GM23338 (cell line): ENCODE measurements at regions not wholly inside any gene's neighbourhood (a gene's known extent, or its start where the extent isn't known, plus 50 kb on each side); places are given as distances from the start of the nearest gene placed in this dataset.

Experiments used
- ATAC-seq: fragments of 200-7000 bp; cut with Tn5 transposase; 3 replicates; pipeline ENCODE4 v1.9.1; 2020
- DNase-seq: peaks from one replicate; pipeline ENCODE4 v3.0.0-alpha.2; 2015; ENCODE audit warnings: low spot score
- H2AFZ ChIP-seq: fragments of 200-600 bp; sonication (generic); 2 replicates; pipeline ENCODE4 v1.8.0; 2016; ENCODE audit warnings: antibody characterized with exemption, mild to moderate bottlenecking, moderate library complexity
- H3F3A ChIP-seq: fragments of 200-600 bp; sonication (generic); replicated peaks from 2 replicates; pipeline ENCODE4 v1.8.0; 2017; ENCODE audit warnings: antibody characterized with exemption, mixed run types, low read depth
- H3K27ac ChIP-seq: fragments of 200-600 bp; sonication (generic); 2 replicates; pipeline ENCODE4 v1.6.1; 2016; ENCODE audit warnings: low read depth
- H3K27me3 ChIP-seq: fragments of 200-600 bp; sonication (generic); 2 replicates; pipeline ENCODE4 v1.8.0; 2016; ENCODE audit warnings: mild to moderate bottlenecking, mixed run types, moderate library complexity; ENCODE audit not compliant: insufficient read depth
- H3K36me3 ChIP-seq: fragments of 200-600 bp; sonication (generic); 2 replicates; pipeline ENCODE4 v1.8.0; 2016; ENCODE audit warnings: mild to moderate bottlenecking; ENCODE audit not compliant: insufficient read depth
- H3K4me1 ChIP-seq: fragments of 200-600 bp; sonication (generic); 2 replicates; pipeline ENCODE4 v1.8.0; 2016; ENCODE audit warnings: mild to moderate bottlenecking, moderate library complexity; ENCODE audit not compliant: insufficient read depth
- H3K4me2 ChIP-seq: fragments of 200-600 bp; sonication (generic); 2 replicates; pipeline ENCODE4 v1.7.1; 2017; ENCODE audit warnings: mixed run types
- H3K4me3 ChIP-seq: fragments of 200-600 bp; sonication (generic); 2 replicates; pipeline ENCODE4 v1.6.1; 2016; ENCODE audit warnings: mixed run types
- H3K79me2 ChIP-seq: fragments of 200-600 bp; sonication (generic); replicated peaks from 2 replicates; pipeline ENCODE4 v1.8.0; 2017; ENCODE audit warnings: mild to moderate bottlenecking; ENCODE audit not compliant: insufficient read depth
- H3K9me2 ChIP-seq: fragments of 200-600 bp; sonication (generic); 2 replicates; pipeline ENCODE4 v1.8.0; 2017; ENCODE audit not compliant: insufficient read depth
- H4K20me1 ChIP-seq: fragments of 200-600 bp; sonication (generic); replicated peaks from 2 replicates; pipeline ENCODE4 v1.8.0; 2017; ENCODE audit warnings: mild to moderate bottlenecking; ENCODE audit not compliant: insufficient read depth
- H3K27ac Mint-ChIP-seq: 2 replicates; pipeline ENCODE4 v1.8.0; 2020; ENCODE audit warnings: inconsistent platforms, mild to moderate bottlenecking, moderate library complexity, mixed read lengths
- H3K27me3 Mint-ChIP-seq: 3 replicates; pipeline ENCODE4 v1.8.0; 2022; ENCODE audit warnings: low read depth, mild to moderate bottlenecking, moderate library complexity, mixed read lengths, inconsistent platforms; ENCODE audit not compliant: insufficient read depth, poor library complexity
- H3K36me3 Mint-ChIP-seq: 3 replicates; pipeline ENCODE4 v1.8.0; 2021; ENCODE audit warnings: low read depth, mild to moderate bottlenecking, inconsistent platforms, moderate library complexity, mixed read lengths
- H3K4me1 Mint-ChIP-seq: 3 replicates; pipeline ENCODE4 v1.8.0; 2020; ENCODE audit warnings: mild to moderate bottlenecking, inconsistent platforms, mixed read lengths
- H3K4me3 Mint-ChIP-seq: 3 replicates; pipeline ENCODE4 v1.8.0; 2021; ENCODE audit warnings: moderate library complexity, mild to moderate bottlenecking, inconsistent platforms, mixed read lengths
- H3K9me3 Mint-ChIP-seq: 3 replicates; pipeline ENCODE4 v1.8.0; 2020; ENCODE audit warnings: moderate library complexity, mild to moderate bottlenecking, inconsistent platforms, mixed read lengths
- CREB1 ChIP-seq: fragments of 250-450 bp; sonication (Bioruptor Pico); IDR thresholded peaks from 2 replicates; pipeline ENCODE4 v1.5.0; 2020; ENCODE audit warnings: low read depth, mild to moderate bottlenecking, moderate library complexity
- EZH2 ChIP-seq: fragments of 200-600 bp; sonication (generic); IDR thresholded peaks from one replicate; pipeline ENCODE4 v1.8.0; 2017; ENCODE audit warnings: antibody characterized with exemption, mild to moderate bottlenecking, low read depth; ENCODE audit not compliant: unreplicated experiment
- EZH2phosphoT487 ChIP-seq: fragments of 200-600 bp; sonication (generic); IDR thresholded peaks from one replicate; pipeline ENCODE4 v1.8.1; 2018; ENCODE audit warnings: antibody characterized with exemption; ENCODE audit not compliant: unreplicated experiment
- POLR2AphosphoS5 ChIP-seq: IDR thresholded peaks from 2 replicates; pipeline ENCODE4 v1.6.1; 2016; ENCODE audit warnings: antibody characterized with exemption, low read depth
- STAT1 ChIP-seq: IDR thresholded peaks from one replicate; pipeline ENCODE4 v1.6.1; 2016; ENCODE audit warnings: antibody characterized with exemption; ENCODE audit not compliant: unreplicated experiment
- TF ChIP-seq, protein P1 (sequence below), 2 experiments: fragments of 200-600 bp in 1 of 2; sonication (generic) in 1 of 2; conservative IDR thresholded peaks; 2 replicates each; pipeline versions ENCODE4 v1.5.1 to v1.6.1; 2016 to 2017; ENCODE audit warnings: antibody characterized with exemption in 2 of 2, low read depth in 2 of 2, mild to moderate bottlenecking in 2 of 2, moderate library complexity in 1 of 2
- TF ChIP-seq, protein P2 (sequence below): IDR thresholded peaks from 2 replicates; pipeline ENCODE4 v1.6.1; 2016; ENCODE audit warnings: antibody characterized with exemption
- TF ChIP-seq, protein P3 (sequence below): fragments of 250-450 bp; sonication (Bioruptor Pico); IDR thresholded peaks from 2 replicates; pipeline ENCODE4 v1.5.0; 2020; ENCODE audit warnings: mild to moderate bottlenecking, moderate library complexity
- TF ChIP-seq, protein P4 (sequence below): IDR thresholded peaks from one replicate; pipeline ENCODE4 v1.6.1; 2018; ENCODE audit warnings: antibody characterized with exemption; ENCODE audit not compliant: unreplicated experiment

DNA sequence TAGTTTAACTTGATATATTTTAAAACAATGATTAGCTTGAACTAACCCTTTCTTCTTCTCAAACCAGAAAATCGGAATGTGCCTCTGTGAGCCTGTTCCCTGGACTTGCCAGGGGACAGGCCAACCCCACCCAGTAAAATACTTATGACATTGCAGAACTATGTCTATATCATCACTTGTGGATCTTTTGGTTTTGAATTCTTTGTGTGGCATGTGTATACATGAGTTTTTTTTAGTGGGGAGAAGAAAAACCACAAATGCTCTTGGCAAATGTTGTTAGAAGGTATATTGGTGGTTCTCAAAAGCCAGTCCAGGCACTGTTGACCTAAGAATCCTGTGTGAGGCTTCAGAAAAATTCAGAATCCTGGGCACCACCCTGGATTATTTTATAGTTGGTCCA lies 347.4 kb downstream of the SIPA1L2 start:
- Mint-ChIP-seq H3K9me3 (no peaks in the 10 kb centered on the region), H3K36me3 (no peaks in the 10 kb centered on the region), H3K4me3 (no peak overlapping the region), H3K27me3 (peaks cover 5% of the 10 kb centered on the region), H3K27ac (no peak overlapping the region), H3K4me1 (peaks cover 42% of the 10 kb centered on the region)
- TF ChIP-seq, protein P1, sequence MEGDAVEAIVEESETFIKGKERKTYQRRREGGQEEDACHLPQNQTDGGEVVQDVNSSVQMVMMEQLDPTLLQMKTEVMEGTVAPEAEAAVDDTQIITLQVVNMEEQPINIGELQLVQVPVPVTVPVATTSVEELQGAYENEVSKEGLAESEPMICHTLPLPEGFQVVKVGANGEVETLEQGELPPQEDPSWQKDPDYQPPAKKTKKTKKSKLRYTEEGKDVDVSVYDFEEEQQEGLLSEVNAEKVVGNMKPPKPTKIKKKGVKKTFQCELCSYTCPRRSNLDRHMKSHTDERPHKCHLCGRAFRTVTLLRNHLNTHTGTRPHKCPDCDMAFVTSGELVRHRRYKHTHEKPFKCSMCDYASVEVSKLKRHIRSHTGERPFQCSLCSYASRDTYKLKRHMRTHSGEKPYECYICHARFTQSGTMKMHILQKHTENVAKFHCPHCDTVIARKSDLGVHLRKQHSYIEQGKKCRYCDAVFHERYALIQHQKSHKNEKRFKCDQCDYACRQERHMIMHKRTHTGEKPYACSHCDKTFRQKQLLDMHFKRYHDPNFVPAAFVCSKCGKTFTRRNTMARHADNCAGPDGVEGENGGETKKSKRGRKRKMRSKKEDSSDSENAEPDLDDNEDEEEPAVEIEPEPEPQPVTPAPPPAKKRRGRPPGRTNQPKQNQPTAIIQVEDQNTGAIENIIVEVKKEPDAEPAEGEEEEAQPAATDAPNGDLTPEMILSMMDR (conservative IDR thresholded peaks at IDR 0.05; ENCODE audit: low read depth in 2 of 2), result no peak
- no peak for TF ChIP-seq EZH2phosphoT487
- TF ChIP-seq POLR2AphosphoS5, result no peak
- no peak for TF ChIP-seq EZH2
- TF ChIP-seq, protein P2, sequence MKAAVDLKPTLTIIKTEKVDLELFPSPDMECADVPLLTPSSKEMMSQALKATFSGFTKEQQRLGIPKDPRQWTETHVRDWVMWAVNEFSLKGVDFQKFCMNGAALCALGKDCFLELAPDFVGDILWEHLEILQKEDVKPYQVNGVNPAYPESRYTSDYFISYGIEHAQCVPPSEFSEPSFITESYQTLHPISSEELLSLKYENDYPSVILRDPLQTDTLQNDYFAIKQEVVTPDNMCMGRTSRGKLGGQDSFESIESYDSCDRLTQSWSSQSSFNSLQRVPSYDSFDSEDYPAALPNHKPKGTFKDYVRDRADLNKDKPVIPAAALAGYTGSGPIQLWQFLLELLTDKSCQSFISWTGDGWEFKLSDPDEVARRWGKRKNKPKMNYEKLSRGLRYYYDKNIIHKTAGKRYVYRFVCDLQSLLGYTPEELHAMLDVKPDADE, result no peak
- no peak for TF ChIP-seq STAT1
- no peak for TF ChIP-seq CREB1 (CRISPR knock-in tag)
- TF ChIP-seq, protein P3, sequence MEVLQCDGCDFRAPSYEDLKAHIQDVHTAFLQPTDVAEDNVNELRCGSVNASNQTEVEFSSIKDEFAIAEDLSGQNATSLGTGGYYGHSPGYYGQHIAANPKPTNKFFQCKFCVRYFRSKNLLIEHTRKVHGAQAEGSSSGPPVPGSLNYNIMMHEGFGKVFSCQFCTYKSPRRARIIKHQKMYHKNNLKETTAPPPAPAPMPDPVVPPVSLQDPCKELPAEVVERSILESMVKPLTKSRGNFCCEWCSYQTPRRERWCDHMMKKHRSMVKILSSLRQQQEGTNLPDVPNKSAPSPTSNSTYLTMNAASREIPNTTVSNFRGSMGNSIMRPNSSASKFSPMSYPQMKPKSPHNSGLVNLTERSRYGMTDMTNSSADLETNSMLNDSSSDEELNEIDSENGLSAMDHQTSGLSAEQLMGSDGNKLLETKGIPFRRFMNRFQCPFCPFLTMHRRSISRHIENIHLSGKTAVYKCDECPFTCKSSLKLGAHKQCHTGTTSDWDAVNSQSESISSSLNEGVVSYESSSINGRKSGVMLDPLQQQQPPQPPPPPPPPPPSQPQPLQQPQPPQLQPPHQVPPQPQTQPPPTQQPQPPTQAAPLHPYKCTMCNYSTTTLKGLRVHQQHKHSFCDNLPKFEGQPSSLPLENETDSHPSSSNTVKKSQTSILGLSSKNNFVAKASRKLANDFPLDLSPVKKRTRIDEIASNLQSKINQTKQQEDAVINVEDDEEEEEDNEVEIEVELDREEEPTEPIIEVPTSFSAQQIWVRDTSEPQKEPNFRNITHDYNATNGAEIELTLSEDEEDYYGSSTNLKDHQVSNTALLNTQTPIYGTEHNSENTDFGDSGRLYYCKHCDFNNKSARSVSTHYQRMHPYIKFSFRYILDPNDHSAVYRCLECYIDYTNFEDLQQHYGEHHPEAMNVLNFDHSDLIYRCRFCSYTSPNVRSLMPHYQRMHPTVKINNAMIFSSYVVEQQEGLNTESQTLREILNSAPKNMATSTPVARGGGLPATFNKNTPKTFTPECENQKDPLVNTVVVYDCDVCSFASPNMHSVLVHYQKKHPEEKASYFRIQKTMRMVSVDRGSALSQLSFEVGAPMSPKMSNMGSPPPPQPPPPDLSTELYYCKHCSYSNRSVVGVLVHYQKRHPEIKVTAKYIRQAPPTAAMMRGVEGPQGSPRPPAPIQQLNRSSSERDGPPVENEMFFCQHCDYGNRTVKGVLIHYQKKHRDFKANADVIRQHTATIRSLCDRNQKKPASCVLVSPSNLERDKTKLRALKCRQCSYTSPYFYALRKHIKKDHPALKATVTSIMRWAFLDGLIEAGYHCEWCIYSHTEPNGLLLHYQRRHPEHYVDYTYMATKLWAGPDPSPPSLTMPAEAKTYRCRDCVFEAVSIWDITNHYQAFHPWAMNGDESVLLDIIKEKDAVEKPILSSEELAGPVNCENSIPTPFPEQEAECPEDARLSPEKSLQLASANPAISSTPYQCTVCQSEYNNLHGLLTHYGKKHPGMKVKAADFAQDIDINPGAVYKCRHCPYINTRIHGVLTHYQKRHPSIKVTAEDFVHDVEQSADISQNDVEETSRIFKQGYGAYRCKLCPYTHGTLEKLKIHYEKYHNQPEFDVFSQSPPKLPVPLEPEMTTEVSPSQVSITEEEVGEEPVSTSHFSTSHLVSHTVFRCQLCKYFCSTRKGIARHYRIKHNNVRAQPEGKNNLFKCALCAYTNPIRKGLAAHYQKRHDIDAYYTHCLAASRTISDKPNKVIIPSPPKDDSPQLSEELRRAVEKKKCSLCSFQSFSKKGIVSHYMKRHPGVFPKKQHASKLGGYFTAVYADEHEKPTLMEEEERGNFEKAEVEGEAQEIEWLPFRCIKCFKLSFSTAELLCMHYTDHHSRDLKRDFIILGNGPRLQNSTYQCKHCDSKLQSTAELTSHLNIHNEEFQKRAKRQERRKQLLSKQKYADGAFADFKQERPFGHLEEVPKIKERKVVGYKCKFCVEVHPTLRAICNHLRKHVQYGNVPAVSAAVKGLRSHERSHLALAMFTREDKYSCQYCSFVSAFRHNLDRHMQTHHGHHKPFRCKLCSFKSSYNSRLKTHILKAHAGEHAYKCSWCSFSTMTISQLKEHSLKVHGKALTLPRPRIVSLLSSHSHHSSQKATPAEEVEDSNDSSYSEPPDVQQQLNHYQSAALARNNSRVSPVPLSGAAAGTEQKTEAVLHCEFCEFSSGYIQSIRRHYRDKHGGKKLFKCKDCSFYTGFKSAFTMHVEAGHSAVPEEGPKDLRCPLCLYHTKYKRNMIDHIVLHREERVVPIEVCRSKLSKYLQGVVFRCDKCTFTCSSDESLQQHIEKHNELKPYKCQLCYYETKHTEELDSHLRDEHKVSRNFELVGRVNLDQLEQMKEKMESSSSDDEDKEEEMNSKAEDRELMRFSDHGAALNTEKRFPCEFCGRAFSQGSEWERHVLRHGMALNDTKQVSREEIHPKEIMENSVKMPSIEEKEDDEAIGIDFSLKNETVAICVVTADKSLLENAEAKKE, result no peak
- TF ChIP-seq, protein P4, sequence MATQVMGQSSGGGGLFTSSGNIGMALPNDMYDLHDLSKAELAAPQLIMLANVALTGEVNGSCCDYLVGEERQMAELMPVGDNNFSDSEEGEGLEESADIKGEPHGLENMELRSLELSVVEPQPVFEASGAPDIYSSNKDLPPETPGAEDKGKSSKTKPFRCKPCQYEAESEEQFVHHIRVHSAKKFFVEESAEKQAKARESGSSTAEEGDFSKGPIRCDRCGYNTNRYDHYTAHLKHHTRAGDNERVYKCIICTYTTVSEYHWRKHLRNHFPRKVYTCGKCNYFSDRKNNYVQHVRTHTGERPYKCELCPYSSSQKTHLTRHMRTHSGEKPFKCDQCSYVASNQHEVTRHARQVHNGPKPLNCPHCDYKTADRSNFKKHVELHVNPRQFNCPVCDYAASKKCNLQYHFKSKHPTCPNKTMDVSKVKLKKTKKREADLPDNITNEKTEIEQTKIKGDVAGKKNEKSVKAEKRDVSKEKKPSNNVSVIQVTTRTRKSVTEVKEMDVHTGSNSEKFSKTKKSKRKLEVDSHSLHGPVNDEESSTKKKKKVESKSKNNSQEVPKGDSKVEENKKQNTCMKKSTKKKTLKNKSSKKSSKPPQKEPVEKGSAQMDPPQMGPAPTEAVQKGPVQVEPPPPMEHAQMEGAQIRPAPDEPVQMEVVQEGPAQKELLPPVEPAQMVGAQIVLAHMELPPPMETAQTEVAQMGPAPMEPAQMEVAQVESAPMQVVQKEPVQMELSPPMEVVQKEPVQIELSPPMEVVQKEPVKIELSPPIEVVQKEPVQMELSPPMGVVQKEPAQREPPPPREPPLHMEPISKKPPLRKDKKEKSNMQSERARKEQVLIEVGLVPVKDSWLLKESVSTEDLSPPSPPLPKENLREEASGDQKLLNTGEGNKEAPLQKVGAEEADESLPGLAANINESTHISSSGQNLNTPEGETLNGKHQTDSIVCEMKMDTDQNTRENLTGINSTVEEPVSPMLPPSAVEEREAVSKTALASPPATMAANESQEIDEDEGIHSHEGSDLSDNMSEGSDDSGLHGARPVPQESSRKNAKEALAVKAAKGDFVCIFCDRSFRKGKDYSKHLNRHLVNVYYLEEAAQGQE, result no peak
- no peak for ATAC-seq
- DNase-seq, result no peak
- Histone ChIP-seq H3K4me3 (no peak overlapping the region), H3K9me2 (no peaks in the 10 kb centered on the region; the same call in 1 of the 2 replicates), H3K4me2 (no peak overlapping the region), H3K4me1 (peaks cover 16% of the 10 kb centered on the region), H2AFZ (no peak overlapping the region), H3F3A (no peaks in the 10 kb centered on the region), H4K20me1 (no peaks in the 10 kb centered on the region), H3K27ac (no peak overlapping the region), H3K36me3 (no peaks in the 10 kb centered on the region), H3K79me2 (no peaks in the 10 kb centered on the region), H3K27me3 (no peaks in the 10 kb centered on the region)
